Heart left ventricle (tissue), 13 donors: ENCODE measurements at regions not wholly inside any gene's neighbourhood (a gene's known extent, or its start where the extent isn't known, plus 50 kb on each side); places are given as distances from the start of the nearest gene placed in this dataset.

Source experiments
- CTCF ChIP-seq, 12 donors: fragments of 200-600 bp; sonication (generic) in 4 of 12; IDR thresholded peaks; one replicate each; pipeline versions ENCODE4 v1.5.0 to v1.8.0; 2018 to 2022; ENCODE audit warnings: antibody characterized with exemption in 12 of 12, mild to moderate bottlenecking in 5 of 12
- POLR2A ChIP-seq, 2 donors: fragments of 450-650 bp; IDR thresholded peaks; one replicate each; pipeline ENCODE4 v1.6.1; 2017; ENCODE audit warnings: antibody characterized with exemption in 2 of 2, mild to moderate bottlenecking in 2 of 2, moderate library complexity in 2 of 2
- donor health status: ischemic (EF 13 %, LVEDD 7.1; RV severe dilation, severe dysfunction).
- donor health status: DM: no; HTN: yes; CAD: no.
- donor health status: DM: no; HTN: no; CAD: no.
- donor health status: ischemic (EF 25% LVEDD 6.9; RV normal size, moderate dysfunction).
- donor health status: ischemic (EF 25% LVEDD 5.7; RV mildly dilated, moderate dysfunction).
- donor health status: ischemic (EF 35%, LVEDD 5.7; RV mildly dilated, moderate dysfunction).
- donor health status: nonischemic (EF 11% LVEDD 7.7; RV severe dilation, severe dysfunction).
- donor health status: DM: yes; HTN: yes; CAD: no.
- donor health status: PGD.
- donor health status: ischemic (EF 29% LVEDD 5.4; RV normal size, mild dysfunction).
- donor health status: nonischemic (EF 23%, LVEDD 6.1; RV moderate dilation, normal function).

- TF ChIP-seq CTCF (IDR thresholded peaks at IDR 0.05) (no peak), POLR2A (IDR thresholded peaks at IDR 0.05) (no peak)
Measured at GRCh38 chr1:37175666-37176215, 141.4 kb upstream of the GRIK3 start.
